Activated CD8-positive, alpha-beta memory T cell treated with anti-CD3 and anti-CD28 coated beads, Interleukin-2, amount 50 U/mL, for 1 hour (primary cell): ENCODE measurements at regions not wholly inside any gene's neighbourhood (a gene's known extent, or its start where the extent isn't known, plus 50 kb on each side); places are given as distances from the start of the nearest gene placed in this dataset.
"Not testable (repeated sequence)": the region's sequence is repeated elsewhere in the genome, so short reads cannot be mapped to it uniquely, and the experiment has no call there.

Experiments used
- DNase-seq: peaks from one replicate; pipeline ENCODE4 v3.0.0-alpha.2; 2020; ENCODE audit errors: extremely low read depth

DNA sequence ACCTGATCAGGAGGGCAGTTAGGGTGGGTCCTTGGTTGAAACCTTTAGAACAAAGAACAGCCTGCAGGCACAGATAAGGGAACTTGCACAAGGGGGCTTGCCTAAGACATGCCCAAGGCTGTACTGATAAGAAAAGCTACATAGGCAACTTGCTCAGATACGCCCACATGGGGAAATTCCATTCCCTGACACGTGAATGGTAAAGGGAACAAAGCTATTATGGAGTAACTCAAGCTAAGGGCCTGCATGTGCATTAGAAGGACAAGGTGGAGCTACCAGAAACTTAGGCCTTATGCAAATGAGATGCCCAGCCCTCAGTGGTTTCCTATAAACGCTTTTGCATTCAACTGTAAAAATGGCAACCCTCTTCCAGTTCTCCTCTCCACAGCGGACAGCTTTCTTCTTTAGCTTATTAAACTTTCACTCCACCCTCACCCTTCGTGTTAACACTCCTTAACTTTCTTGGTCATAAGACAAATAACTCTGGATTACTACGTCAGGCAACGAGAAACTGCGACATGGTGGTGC, 1192.1 kb upstream of the CELF2 start:
- no peak for DNase-seq

DNA sequence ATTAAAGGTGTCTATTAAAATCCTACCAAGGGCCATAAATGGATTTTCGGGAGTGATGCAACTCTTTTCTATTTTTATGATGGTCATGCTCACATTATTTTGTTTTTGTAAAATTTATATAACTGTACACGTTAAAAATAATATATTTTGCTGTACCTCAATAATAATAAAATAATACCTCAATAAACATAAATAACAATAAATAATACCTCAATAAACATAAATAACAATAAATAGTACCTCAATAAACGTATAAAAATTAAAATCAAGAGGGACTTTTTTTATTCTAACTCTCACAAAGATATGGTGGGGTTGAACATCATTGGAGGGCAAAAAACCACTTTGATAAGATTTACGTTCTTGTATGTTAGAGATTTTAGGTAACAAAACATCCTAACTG, 1189.6 kb upstream of the CELF2 start:
- DNase-seq, result no peak

DNA sequence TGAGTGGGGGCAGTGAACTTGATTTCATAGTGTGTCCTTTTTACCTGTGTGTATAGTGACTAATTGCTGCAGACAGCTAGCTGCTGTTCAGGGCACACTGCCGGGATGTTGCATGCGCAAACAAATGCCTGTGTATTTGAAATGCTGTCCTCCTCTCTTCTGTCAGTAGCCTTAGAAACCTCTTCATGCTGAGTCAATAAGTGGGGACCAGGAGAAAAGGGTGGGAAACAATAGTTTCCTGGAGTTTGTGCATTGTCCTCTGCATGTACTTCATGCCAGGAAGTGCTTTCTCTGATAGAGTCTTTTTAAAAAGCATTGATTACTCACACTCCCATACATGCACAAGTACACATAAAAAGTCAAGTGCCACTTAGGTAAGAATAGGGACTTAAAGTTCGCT, 1183.7 kb upstream of the CELF2 start:
- DNase-seq, result no peak

DNA sequence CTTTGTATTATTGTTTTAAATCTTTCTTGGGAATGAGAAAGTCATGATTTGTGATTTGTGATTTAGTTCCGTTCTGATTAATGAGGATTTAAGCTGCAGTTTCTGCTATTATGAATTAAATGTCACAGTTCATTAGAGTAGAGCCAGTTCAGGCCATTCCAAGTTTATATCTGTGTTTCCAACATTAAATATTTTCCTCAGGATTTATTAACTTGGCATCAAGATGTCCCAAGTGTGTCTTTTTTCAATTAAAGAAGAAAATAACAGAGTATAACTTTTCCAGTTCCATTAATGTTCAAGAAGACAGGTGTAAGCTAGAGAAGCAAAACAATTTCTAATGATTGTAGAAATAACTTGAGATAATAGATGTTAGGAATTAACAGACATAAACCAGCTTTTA, 1183.2 kb upstream of the CELF2 start:
- no peak for DNase-seq

DNA sequence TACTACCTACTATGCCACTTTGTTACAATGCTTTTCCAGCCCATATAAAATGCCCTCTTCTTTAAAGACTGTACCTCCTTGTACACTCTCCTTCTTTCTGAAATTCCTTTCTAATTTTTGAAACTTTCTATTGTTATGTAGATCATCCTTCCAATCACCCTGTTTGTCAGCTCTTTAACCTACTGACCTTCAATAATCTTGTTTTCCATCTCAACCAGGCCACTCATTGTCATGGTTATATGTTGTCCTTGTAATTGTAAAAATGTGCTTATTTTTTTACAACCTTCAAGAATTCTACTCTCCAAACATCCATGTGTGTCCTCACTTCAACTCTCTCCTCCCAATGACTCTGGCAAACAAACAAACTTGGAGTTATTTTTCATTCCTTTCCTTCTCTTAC, 1172.6 kb upstream of the CELF2 start:
- no peak for DNase-seq

DNA sequence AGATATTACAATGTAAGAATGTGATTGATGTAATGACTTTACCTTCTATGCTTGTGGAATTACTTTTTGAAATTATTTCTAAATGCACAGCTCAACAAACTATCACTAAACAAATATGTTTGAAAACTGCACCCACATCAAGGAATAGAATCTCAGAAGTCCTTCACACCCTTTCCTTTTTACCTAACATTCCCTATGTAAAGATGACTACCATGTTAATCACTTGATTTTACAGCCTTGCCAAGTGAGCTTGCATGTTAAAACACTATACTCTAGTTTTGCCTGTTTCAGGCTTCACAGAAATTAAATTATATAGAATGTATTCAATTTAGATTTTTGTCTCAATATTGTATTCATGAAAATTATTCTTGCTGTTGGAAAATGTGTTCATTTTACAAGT, 1169.4 kb upstream of the CELF2 start:
- DNase-seq, result no peak

DNA sequence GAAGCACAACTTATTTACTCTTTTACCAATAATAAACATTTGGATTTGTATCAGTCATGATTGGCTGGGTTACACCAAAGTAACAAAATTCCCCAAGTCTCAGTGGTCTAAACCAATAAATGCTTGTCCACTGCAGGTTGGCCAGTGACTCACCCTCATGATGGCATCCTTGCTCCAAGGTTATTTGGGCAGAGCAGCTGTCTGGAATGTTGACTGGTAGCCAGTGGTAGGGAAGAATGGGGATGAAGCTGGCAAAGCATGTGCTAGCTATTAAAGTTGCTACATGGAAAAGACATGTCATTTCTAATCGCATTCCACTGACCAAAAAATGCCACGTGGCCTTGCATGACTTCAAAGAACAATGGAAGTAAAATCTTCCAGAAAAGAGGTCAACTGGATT, 1168.7 kb upstream of the CELF2 start:
- DNase-seq, result no peak

DNA sequence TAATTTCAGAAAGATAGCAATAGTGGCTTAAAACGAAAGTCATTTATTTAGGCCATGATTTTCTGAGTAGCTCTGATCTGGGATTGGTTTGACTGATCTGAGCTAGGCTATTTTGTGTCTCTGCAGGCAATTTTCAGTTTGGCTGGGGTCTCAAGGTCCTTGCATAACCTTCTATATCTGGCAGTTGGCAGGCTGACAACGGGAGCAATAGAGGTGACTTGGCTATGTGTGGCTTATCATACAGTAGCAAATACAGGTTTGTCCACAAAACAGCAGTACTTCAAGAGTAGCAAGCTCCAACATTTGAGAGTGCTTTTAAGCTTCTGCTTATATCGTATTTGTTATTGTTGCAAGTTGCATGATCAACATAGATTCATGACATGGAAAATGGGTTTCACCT, 1167.3 kb upstream of the CELF2 start:
- no peak for DNase-seq

DNA sequence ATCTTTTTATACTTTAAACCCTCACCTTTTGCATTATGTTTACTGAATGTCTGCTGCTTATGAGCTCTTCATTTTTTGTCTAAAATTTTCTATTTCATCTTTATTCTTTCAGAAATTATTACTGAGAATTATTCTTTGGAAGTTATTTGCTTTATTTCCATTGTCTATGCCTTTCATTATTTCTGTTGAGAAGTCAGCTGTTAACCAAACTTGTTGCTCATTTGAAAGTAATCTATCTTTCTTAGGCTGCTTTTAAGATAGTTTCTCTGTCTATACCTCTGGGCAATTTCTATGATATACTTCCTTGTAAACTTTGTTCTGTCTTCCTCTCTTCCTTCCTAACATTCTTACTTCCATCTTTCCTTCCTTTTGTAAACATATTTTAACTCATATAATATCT, 1165.9 kb upstream of the CELF2 start:
- DNase-seq, result no peak

DNA sequence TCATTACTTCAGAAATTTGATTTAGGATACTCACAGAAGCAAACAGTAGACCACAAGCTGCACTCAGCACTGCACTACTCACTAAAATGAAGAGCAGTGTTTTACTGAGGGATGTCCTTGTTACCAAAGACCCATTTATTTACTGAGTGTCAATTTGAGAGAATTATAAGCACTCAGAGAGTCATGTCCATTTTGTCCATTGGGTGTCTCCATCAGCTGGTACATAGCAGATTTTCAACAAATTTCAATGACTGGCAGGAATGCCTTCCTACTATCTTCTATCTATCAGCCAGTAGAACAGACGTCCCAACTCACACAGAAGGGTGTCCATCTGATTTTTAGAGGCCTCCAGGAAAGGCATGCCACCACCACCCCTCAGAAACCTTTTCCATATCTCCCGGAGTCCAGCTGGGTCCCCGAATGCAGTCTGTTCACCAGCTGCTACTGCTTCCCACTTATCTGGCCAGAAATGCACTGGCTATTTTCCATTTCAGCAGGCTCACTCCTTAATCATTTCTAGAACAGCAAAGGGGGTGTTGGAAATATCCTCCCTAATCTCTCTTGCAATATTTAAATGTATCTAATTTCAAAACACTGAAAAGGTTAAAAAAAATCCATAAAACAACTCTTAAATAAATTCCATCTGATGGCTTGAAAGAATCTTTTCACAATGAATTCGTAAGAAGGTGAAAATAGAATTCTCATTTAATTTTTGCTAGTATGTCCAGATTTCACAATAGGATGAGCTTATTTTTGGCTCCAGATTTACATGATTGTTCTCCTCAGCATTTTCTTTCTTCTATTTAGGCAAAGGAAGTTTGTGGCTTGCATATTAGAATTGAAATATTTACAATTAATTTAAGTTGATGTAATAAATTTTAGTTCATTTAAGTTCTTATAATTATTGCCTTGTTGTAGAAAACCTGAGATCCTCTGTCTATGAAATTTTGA, 1164.0 kb upstream of the CELF2 start:
- DNase-seq, result no peak

DNA sequence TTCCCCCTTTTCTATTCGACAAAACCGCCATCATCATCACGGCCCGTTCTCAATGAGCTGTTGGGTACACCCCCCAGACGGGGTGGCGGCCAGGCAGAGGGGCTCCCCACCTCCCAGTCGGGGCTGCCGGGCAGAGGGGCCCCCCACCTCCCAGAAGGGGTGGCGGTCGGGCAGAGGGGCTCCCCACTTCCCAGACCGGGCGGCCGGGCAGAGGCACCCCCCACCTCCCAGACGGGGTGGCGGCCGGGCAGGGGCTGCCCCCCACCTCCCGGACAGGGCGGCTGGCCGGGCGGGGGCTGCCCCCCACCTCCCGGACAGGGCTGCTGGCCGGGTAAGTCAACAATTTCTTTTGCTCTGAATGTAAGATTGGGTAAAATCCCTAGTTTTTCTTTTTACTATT, 1162.2 kb upstream of the CELF2 start:
- DNase-seq, result not testable (repeated sequence)

DNA sequence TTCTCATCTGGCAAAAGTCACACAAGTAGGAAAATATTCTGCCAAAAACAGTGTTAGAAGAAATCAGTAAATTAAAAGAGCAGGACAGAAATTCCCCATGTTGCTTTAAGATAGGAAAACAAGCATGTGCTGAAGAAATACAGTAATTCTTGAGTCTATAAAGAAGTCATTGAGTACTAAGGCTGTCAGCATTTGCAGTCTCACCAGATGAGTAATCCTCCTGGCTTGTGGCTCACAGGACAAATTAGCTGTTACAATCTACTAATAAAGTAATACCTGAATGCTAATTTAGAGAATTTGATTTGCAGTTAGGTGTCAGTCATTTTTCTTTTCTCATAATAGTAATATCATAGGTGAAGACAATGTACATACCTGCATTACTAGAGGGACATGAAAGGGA, 1158.9 kb upstream of the CELF2 start:
- no peak for DNase-seq

DNA sequence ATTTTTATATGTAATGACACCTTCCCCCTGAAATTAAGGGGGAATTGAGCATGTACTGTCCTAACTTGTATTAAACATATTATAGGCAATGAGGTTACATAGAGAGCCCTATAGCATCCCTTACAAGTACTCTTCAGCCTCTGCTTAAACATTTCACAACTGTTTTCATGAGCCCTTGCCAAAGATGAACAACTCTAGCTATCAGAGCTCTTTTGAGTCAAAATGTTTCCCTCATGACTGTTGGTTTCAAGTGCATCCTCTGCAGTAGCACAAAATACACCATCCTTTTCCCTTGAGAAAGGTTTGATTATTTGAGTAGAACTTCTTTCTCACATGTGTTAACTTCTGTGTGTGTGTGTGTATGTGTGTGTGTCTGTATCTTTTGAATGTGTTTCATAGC, 1157.6 kb upstream of the CELF2 start:
- DNase-seq, result no peak

DNA sequence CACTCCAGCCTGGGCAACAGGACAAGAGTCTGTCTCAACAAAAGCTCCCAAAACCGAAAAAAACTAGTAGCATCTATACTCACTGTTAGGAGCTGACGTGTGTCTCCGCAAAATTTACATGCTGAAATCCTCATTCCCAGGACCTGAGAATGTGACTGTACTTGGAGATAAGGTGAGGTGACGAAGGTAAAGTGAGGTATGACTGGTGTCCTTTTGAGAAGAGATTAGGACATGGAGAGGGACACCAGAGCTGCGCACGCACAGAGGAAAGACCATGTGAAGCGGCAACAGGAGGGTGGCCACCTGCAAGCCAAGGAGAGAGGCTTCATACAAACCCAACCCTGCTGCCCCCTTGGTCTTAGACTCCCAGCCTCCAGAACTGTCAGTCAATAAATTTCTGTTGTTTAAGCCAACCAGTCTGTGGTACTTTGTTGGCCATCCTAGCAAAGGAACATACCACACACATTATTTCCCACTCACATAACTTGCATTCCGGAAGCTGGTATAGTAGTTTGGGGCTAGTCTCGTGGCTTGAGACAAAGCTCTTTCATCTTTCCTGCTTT, 1154.0 kb upstream of the CELF2 start:
- DNase-seq, result no peak

DNA sequence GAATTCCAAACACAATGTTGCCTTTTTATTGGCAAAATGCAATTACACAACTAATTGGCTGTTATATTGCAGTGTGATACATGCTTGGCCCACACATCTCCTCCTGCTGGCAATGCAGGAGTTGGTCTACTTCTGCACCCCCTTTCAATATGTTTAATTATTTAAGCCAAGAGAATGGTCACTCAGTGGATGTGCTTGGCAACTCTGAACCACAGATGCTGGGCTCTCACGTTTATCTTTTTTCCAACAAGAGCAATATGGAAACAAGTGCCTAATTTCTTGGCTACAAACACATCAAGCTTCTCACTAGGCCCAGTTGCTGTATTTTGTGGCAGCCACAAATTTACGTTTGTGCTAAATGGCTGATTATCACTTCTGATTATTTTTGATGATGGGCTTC, 1149.2 kb upstream of the CELF2 start:
- no peak for DNase-seq

DNA sequence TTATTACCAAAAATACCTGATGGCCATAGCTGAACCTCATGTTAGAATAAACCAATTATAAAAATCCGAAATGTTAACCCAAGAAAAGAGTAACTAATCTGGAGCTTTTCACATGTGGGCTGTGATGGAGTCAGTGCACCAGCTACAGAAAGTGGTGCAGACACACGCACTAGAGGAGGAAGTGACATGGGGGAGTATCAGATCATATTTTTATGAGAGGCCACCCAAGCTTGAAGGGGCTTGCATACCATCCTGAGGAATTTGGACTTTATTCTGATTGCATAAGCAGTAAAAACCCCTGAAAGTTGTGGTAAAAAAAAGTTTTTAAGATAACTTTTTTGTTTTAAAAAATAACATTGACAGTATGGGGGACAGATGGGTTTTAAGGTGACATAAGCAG, 1148.5 kb upstream of the CELF2 start:
- DNase-seq, result no peak

DNA sequence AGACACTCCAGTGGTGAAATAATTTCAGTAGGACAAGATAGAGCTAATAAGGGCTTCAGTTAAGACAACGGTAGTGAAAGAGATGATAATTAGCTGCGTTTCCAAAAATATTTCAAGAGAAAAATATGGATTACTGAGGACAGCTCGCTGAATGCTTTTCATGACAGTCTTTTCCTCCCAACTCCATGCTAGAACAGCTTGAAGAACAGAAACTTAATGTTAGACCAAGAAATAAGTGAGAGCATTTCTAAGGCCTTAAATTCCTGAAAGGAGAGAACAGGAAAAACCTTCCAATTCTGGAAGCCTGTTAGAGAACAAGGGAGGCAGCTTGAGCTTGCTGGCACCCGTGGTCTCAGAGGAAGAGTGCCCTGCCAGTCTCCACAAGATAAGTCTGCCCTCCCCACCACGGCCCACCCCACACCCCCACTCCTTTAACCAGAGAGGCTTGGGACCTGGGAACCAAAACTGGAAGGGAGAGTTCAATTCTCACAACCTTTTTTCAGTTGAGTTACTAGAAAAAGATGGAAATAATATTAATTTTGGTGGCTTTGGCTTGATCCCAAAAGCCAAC, 1148.0 kb upstream of the CELF2 start:
- no peak for DNase-seq

DNA sequence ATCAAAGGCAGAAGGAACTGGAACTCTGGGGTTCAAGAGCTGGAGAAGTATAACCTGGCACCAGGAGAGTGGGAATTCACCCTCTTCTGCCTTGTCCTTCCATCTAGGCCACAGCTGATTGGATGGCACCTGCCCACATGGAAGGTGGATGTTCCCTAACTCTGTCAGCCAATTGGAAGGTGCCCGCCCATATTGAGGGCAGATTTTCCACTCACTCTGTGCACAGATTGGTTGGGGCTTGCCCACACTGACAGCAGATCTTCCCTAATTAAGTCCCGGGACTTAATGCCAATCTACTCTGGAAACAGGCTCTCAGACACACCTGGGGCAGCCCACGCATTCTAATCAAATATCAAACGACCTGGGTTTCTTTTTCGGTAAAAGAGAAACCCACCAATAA, 1142.3 kb upstream of the CELF2 start:
- DNase-seq, result no peak

DNA sequence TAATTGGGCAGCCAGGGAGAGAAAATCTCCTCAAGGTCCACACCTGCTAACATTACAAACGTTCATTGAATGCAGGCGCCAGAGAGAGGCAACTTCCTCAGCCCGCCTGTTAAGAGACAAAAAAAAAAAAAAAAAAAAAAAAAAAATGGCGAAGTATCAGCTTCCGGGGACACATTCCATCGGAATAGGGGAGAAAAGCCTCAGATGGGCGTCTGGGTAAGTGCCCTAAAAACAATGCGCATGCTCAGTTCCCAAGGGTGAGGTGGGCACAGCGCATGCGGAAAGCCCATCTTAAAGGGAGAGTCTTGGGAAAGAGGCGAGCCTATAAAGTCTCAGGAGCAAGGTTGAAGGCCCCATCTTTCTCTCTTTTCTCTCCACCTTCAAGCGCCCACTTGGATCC, 1139.7 kb upstream of the CELF2 start:
- no peak for DNase-seq

DNA sequence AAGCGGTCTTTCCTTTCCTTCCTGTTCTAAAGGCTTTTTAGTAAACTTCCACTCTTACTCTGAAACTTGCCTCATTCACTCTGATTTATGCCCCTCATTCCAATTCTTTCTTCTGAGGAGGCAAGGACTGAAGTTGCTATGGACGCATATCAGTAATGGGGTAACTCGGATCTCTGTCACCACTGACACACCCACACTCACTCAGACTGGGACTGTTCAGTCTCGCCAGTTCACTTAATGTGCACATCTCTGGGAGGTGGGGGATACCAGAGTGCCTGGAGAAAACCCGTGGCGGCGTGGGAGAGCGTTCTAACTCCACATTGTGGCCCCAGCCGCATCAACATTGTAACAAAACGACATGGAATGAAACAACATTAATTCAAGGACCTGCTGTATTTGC, 1139.3 kb upstream of the CELF2 start:
- no peak for DNase-seq

DNA sequence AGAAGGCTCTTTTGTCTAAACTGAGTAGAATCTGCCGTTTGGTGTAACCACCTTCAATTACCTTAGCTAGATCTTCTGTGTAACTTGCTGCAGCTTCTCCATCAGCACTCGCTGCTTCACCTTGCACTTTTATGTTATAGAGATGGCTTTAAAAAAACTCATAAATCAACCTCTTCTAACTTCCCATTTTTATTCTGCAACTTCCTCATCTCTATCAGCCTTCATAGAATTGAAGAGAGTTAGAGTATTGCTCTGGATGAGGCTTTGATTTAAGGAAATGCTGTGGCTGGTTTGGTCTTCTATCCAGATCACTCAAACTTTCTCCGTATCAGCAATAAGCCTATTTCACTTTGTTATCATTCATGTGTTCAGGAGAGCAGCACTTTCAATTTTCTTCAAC, 1131.9 kb upstream of the CELF2 start:
- no peak for DNase-seq

DNA sequence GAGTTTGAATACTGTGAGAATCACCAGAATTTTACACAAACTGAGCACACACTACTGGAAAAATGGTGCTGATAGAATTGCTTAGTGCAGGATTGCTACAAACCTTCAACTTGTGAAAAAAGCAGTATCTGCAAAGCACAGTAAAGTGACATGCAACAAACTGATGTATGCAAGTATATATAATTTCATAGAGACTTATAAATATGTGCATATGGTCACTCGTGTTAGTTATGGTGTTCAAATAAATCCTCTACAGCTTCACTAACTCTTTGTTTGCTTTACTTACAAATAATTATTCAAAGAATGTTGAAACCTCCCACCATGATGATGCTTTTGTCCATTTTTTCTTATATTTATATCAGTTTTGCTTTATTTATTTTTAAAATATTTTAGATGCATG, 1130.9 kb upstream of the CELF2 start:
- DNase-seq, result no peak

DNA sequence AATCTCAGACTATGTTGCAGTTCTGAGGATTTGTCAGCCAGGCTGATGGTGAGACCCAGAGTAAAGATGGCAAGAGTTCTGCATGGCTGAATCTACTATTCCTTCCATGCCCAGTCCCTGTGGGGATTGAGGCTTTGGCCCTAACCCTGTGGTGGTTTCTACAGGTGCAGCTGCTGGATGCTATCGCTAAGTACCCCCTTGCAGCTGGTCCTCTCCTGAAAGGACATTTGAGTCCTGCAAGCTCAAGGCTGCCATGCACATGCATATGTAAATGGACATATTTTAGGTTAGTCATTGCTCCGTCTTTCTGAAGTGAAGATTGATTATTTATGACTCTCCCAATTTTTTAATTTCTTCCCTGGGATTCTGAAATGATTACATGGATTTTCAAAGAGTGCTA, 1122.2 kb upstream of the CELF2 start:
- DNase-seq, result no peak
